ENCODE measurements at regions not wholly inside any gene's neighbourhood (a gene's known extent, or its start where the extent isn't known, plus 50 kb on each side); places are given as distances from the start of the nearest gene placed in this dataset.

GRCh38 chr7:32293833-32294232 is 196.3 kb downstream of the LSM5 start:
- H3K27ac ChIP-seq (ENCODE audit: low read depth in 2 of 2, low read length in 2 of 2), result no peak overlapping the region
- TF ChIP-seq, protein P1, sequence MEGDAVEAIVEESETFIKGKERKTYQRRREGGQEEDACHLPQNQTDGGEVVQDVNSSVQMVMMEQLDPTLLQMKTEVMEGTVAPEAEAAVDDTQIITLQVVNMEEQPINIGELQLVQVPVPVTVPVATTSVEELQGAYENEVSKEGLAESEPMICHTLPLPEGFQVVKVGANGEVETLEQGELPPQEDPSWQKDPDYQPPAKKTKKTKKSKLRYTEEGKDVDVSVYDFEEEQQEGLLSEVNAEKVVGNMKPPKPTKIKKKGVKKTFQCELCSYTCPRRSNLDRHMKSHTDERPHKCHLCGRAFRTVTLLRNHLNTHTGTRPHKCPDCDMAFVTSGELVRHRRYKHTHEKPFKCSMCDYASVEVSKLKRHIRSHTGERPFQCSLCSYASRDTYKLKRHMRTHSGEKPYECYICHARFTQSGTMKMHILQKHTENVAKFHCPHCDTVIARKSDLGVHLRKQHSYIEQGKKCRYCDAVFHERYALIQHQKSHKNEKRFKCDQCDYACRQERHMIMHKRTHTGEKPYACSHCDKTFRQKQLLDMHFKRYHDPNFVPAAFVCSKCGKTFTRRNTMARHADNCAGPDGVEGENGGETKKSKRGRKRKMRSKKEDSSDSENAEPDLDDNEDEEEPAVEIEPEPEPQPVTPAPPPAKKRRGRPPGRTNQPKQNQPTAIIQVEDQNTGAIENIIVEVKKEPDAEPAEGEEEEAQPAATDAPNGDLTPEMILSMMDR (IDR thresholded peaks at IDR 0.05; ENCODE audit: borderline replicate concordance, extremely low read depth, insufficient read depth), result no peak
- no peak overlapping the region for H3K4me3 ChIP-seq (ENCODE audit: low read length in 3 of 3)
- DNase-seq (no peak), FAIRE-seq (no peak)
- no peaks in the 10 kb centered on the region for H3K4me1 ChIP-seq (ENCODE audit: control insufficient read depth in 2 of 3, insufficient read depth in 2 of 3, low read depth in 1 of 3, low read length in 3 of 3)
- H3K27me3 ChIP-seq (ENCODE audit: control insufficient read depth, insufficient read depth, low read length), result peaks cover 5% of the 10 kb centered on the region
- H3K36me3 ChIP-seq (ENCODE audit: control insufficient read depth in 2 of 3, insufficient read depth in 3 of 3, low read length in 3 of 3), result no peaks in the 10 kb centered on the region
- H3K9ac ChIP-seq (ENCODE audit: low read length in 3 of 3), result no peak overlapping the region
- H3K9me3 ChIP-seq (ENCODE audit: control insufficient read depth in 2 of 3, insufficient read depth in 1 of 3, low read length in 3 of 3), result no peaks in the 10 kb centered on the region
- intact Hi-C loops (cut with DNase I), result no loop called here

GRCh38 chr7:32289651-32290414 is 200.3 kb downstream of the LSM5 start:
- intact Hi-C loops (cut with DNase I), result no loop called here
- Histone ChIP-seq H3K27me3 (ENCODE audit: control insufficient read depth, insufficient read depth, low read length) (no peaks in the 10 kb centered on the region), H3K36me3 (ENCODE audit: control insufficient read depth in 2 of 3, insufficient read depth in 3 of 3, low read length in 3 of 3) (no peaks in the 10 kb centered on the region), H3K4me1 (ENCODE audit: control insufficient read depth in 2 of 3, insufficient read depth in 2 of 3, low read depth in 1 of 3, low read length in 3 of 3) (no peaks in the 10 kb centered on the region), H3K27ac (ENCODE audit: low read depth in 2 of 2, low read length in 2 of 2) (no peak overlapping the region), H3K9me3 (ENCODE audit: control insufficient read depth in 2 of 3, insufficient read depth in 1 of 3, low read length in 3 of 3) (no peaks in the 10 kb centered on the region), H3K9ac (ENCODE audit: low read length in 3 of 3) (no peak overlapping the region), H3K4me3 (ENCODE audit: low read length in 3 of 3) (no peak overlapping the region)
- FAIRE-seq (no peak), DNase-seq (no peak)
- TF ChIP-seq, protein P1 (IDR thresholded peaks at IDR 0.05; ENCODE audit: borderline replicate concordance, extremely low read depth, insufficient read depth), result no peak

- Histone ChIP-seq H3K4me1 (ENCODE audit: control insufficient read depth in 2 of 3, insufficient read depth in 2 of 3, low read depth in 1 of 3, low read length in 3 of 3) (no peaks in the 10 kb centered on the region), H3K9ac (ENCODE audit: low read length in 3 of 3) (no peak overlapping the region), H3K27me3 (ENCODE audit: control insufficient read depth, insufficient read depth, low read length) (no peaks in the 10 kb centered on the region), H3K9me3 (ENCODE audit: control insufficient read depth in 2 of 3, insufficient read depth in 1 of 3, low read length in 3 of 3) (no peaks in the 10 kb centered on the region), H3K27ac (ENCODE audit: low read depth in 2 of 2, low read length in 2 of 2) (no peak overlapping the region), H3K4me3 (ENCODE audit: low read length in 3 of 3) (no peak overlapping the region), H3K36me3 (ENCODE audit: control insufficient read depth in 2 of 3, insufficient read depth in 3 of 3, low read length in 3 of 3) (no peaks in the 10 kb centered on the region)
- FAIRE-seq (no peak), DNase-seq (no peak)
- intact Hi-C loops (cut with DNase I), result no loop called here
- TF ChIP-seq, protein P1 (IDR thresholded peaks at IDR 0.05; ENCODE audit: borderline replicate concordance, extremely low read depth, insufficient read depth), result no peak
Observed at GRCh38 chr7:32285698-32286097, 204.5 kb downstream of the LSM5 start.

DNA sequence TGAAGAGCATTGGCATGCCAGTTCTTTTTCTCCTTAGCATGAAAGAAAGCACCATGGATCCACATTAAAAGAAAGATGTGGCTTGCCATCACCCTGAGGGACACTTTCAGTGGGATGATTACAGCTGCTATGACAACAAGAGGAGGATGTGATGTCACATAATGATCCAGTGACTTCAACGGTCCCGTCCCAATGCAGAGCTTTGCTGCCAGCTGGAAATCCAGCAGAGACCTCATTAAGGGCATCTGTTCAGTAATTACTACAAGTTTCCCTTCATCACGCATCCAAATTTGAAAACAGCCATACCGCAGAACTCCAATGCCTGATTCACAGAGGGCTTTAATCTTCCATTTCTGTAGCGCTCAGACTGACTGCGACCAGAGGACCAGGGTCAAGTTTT is 206.6 kb downstream of the LSM5 start:
- H3K27me3 ChIP-seq (ENCODE audit: control insufficient read depth, insufficient read depth, low read length), result no peaks in the 10 kb centered on the region
- H3K27ac ChIP-seq (ENCODE audit: low read depth in 2 of 2, low read length in 2 of 2), result no peak overlapping the region
- H3K9ac ChIP-seq (ENCODE audit: low read length in 3 of 3), result no peak overlapping the region
- FAIRE-seq (no peak), DNase-seq (no peak)
- TF ChIP-seq, protein P1 (IDR thresholded peaks at IDR 0.05; ENCODE audit: borderline replicate concordance, extremely low read depth, insufficient read depth), result no peak
- no peaks in the 10 kb centered on the region for H3K36me3 ChIP-seq (ENCODE audit: control insufficient read depth in 2 of 3, insufficient read depth in 3 of 3, low read length in 3 of 3)
- H3K4me3 ChIP-seq (ENCODE audit: low read length in 3 of 3), result no peak overlapping the region
- no peaks in the 10 kb centered on the region for H3K4me1 ChIP-seq (ENCODE audit: control insufficient read depth in 2 of 3, insufficient read depth in 2 of 3, low read depth in 1 of 3, low read length in 3 of 3)
- no peaks in the 10 kb centered on the region for H3K9me3 ChIP-seq (ENCODE audit: control insufficient read depth in 2 of 3, insufficient read depth in 1 of 3, low read length in 3 of 3)
- intact Hi-C loops (cut with DNase I), result no loop called here
